PC-9 (cell line): ENCODE measurements at regions not wholly inside any gene's neighbourhood (a gene's known extent, or its start where the extent isn't known, plus 50 kb on each side); places are given as distances from the start of the nearest gene placed in this dataset.
"Not testable (repeated sequence)": the region's sequence is repeated elsewhere in the genome, so short reads cannot be mapped to it uniquely, and the experiment has no call there.

Experiments used
- EZH2 ChIP-seq: fragments of 200-600 bp; sonication (generic); IDR thresholded peaks from 2 replicates; pipeline ENCODE4 v1.8.0; 2017; ENCODE audit warnings: antibody characterized with exemption, low read depth
- TF ChIP-seq, protein P1 (sequence below): fragments of 200-600 bp; sonication (generic); conservative IDR thresholded peaks from 2 replicates; pipeline ENCODE4 v1.6.1; 2017; ENCODE audit warnings: mixed run types, antibody characterized with exemption, mild to moderate bottlenecking, moderate library complexity

DNA sequence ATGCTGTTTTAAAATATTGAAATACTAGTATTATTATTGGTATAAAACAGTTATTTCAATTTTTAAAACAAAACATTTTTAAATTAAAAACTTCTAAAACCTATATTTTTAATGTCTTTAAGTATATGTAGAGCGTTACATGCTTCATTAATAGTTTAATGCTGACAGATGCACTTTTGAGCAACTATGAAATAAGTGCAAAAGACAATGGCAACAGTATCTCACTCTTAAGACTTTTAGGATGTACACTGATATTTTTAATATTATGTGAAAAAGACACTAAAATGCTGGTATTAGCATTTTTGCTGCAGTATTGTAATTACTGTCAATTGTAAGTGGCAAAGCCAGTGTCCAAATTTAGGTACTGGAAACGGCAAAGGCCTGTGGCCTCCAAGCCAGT is 93.2 kb upstream of the NAA35 start:
- TF ChIP-seq, protein P1, sequence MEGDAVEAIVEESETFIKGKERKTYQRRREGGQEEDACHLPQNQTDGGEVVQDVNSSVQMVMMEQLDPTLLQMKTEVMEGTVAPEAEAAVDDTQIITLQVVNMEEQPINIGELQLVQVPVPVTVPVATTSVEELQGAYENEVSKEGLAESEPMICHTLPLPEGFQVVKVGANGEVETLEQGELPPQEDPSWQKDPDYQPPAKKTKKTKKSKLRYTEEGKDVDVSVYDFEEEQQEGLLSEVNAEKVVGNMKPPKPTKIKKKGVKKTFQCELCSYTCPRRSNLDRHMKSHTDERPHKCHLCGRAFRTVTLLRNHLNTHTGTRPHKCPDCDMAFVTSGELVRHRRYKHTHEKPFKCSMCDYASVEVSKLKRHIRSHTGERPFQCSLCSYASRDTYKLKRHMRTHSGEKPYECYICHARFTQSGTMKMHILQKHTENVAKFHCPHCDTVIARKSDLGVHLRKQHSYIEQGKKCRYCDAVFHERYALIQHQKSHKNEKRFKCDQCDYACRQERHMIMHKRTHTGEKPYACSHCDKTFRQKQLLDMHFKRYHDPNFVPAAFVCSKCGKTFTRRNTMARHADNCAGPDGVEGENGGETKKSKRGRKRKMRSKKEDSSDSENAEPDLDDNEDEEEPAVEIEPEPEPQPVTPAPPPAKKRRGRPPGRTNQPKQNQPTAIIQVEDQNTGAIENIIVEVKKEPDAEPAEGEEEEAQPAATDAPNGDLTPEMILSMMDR = not testable (repeated sequence)
- not testable (repeated sequence) for TF ChIP-seq EZH2
